Transverse colon (tissue), 4 donors: ENCODE measurements at regions not wholly inside any gene's neighbourhood (a gene's known extent, or its start where the extent isn't known, plus 50 kb on each side); places are given as distances from the start of the nearest gene placed in this dataset.

Source experiments
- DNase-seq: peaks from one replicate; pipeline ENCODE4 v3.0.0-alpha.2; 2019
- H3K27ac ChIP-seq, 4 donors: fragments of 200-600 bp; sonication (generic); 2 replicates each; pipeline ENCODE4 v1.5.1; 2016 to 2018; ENCODE audit warnings: inconsistent platforms in 4 of 4
- H3K27me3 ChIP-seq: fragments of 200-600 bp; sonication (generic); 2 replicates; pipeline ENCODE4 v1.5.1; 2017; ENCODE audit warnings: inconsistent platforms
- H3K36me3 ChIP-seq, 4 donors: fragments of 200-600 bp; sonication (generic); 2 replicates each; pipeline ENCODE4 v1.5.1; 2017 to 2019; ENCODE audit warnings: inconsistent platforms in 4 of 4
- H3K4me1 ChIP-seq, 4 donors: fragments of 200-600 bp; sonication (generic); 2 replicates each; pipeline ENCODE4 v1.5.1; 2017 to 2020; ENCODE audit warnings: inconsistent platforms in 4 of 4
- H3K4me3 ChIP-seq, 4 donors: fragments of 200-600 bp; sonication (generic); 1 replicate in 1 of 4; 2 replicates in 3 of 4; pipeline versions ENCODE4 v1.5.1 to v1.6.1; 2017 to 2019; ENCODE audit warnings: inconsistent platforms in 4 of 4
- H3K9me3 ChIP-seq, 2 donors: fragments of 200-600 bp; sonication (generic); 2 replicates each; pipeline ENCODE4 v1.5.1; 2017 to 2019; ENCODE audit warnings: inconsistent platforms in 2 of 2
- CTCF ChIP-seq, 5 experiments: fragments of 200-600 bp in 3 of 5; fragments of 450-650 bp in 2 of 5; sonication (generic) in 3 of 5; IDR thresholded peaks; 1 replicate in 2 of 5; 2 replicates in 3 of 5; pipeline ENCODE4 v1.5.1; 2016 to 2017; ENCODE audit warnings: antibody characterized with exemption in 5 of 5, inconsistent platforms in 3 of 5, mild to moderate bottlenecking in 2 of 5, moderate library complexity in 1 of 5
- EP300 ChIP-seq: sonication (generic); formaldehyde crosslinking; IDR thresholded peaks from one replicate; pipeline ENCODE4 v1.6.1; 2017; ENCODE audit warnings: antibody characterized with exemption, low read depth
- POLR2A ChIP-seq: fragments of 450-650 bp; IDR thresholded peaks from one replicate; pipeline ENCODE4 v1.6.1; 2016; ENCODE audit warnings: antibody characterized with exemption, mild to moderate bottlenecking, moderate library complexity
- POLR2AphosphoS5 ChIP-seq, 3 donors: sonication (generic); formaldehyde crosslinking; IDR thresholded peaks; one replicate each; pipeline ENCODE4 v1.6.1; 2016; ENCODE audit warnings: antibody characterized with exemption in 3 of 3
- WGBS, 2 donors: methylation state at CpG; one replicate each; pipeline ENCODE4 v1.1.5; 2018; ENCODE audit warnings: low coverage in 1 of 2; 5-methylcytosine and 5-hydroxymethylcytosine counted together
- in situ Hi-C, 4 donors: fragments of 200-750 bp; cut with MboI; loops; one replicate each; pipeline versions ENCODE4 v1.15.0 to v1.15.1; 2017; ENCODE audit warnings: low sequenced_read_pairs in 3 of 4, low pct_ligation_motif_present in 1 of 4, low pct_unique_long_range_greater_than_20kb in 1 of 4
- intact Hi-C: fragments of 100-400 bp; cut with DNase I; formaldehyde crosslinking; loops from one replicate; pipeline ENCODE4 v1.15.1; 2023; ENCODE audit warnings: low total_unique reads

GRCh38 chr7:131618391-131618790 is 62.0 kb upstream of the PODXL start:
- in situ Hi-C loops = no loop called here
- TF ChIP-seq POLR2A (no peak), POLR2AphosphoS5 (IDR thresholded peaks at IDR 0.05) (no peak), EP300 (no peak), CTCF (IDR thresholded peaks at IDR 0.05) (no peak)
- peaks cover 0 to 7% (median 0%) of the 10 kb centered on the region in 4 donors for H3K4me1 ChIP-seq

GRCh38 chr7:131616487-131617200 is 60.2 kb upstream of the PODXL start:
- intact Hi-C loops = no loop called here
- DNase-seq = no peak
- TF ChIP-seq EP300 = no peak
- TF ChIP-seq POLR2AphosphoS5 (IDR thresholded peaks at IDR 0.05) = no peak
- TF ChIP-seq CTCF (IDR thresholded peaks at IDR 0.05) = no peak
- TF ChIP-seq POLR2A = no peak
- no peaks in the 10 kb centered on the region for H3K9me3 ChIP-seq
- 83 to 89% methylated on average over 5 to 8 of the region's 8 CpGs for WGBS, 2 donors
- in situ Hi-C loops = no loop called here
- no peak overlapping the region for H3K4me3 ChIP-seq
- no peak overlapping the region for H3K27ac ChIP-seq
- no peaks in the 10 kb centered on the region for H3K4me1 ChIP-seq
- H3K27me3 ChIP-seq = no peaks in the 10 kb centered on the region
- no peaks in the 10 kb centered on the region for H3K36me3 ChIP-seq

More at GRCh38 chr7:131618391-131618790, 62.0 kb upstream of the PODXL start:
- no peak overlapping the region for H3K4me3 ChIP-seq
- H3K27ac ChIP-seq = no peak overlapping the region
- 81 to 91% methylated on average over 5 of the region's 5 CpGs for WGBS, 2 donors
- no peaks in the 10 kb centered on the region for H3K36me3 ChIP-seq
- intact Hi-C loops = no loop called here
- no peak for DNase-seq
- H3K27me3 ChIP-seq = no peaks in the 10 kb centered on the region
- H3K9me3 ChIP-seq = no peaks in the 10 kb centered on the region

GRCh38 chr7:131613909-131614308 is 57.5 kb upstream of the PODXL start:
- intact Hi-C loops = no loop called here
- DNase-seq = no peak
- no peaks in the 10 kb centered on the region for H3K27me3 ChIP-seq
- no peak overlapping the region for H3K27ac ChIP-seq
- in situ Hi-C loops = no loop called here
- no peak overlapping the region for H3K4me3 ChIP-seq
- TF ChIP-seq CTCF (IDR thresholded peaks at IDR 0.05) (no peak), POLR2A (no peak), EP300 (no peak), POLR2AphosphoS5 (IDR thresholded peaks at IDR 0.05) (no peak)
- no peaks in the 10 kb centered on the region for H3K36me3 ChIP-seq
- H3K9me3 ChIP-seq = no peaks in the 10 kb centered on the region
- 87 to 100% methylated on average over 1 to 7 of the region's 7 CpGs for WGBS, 2 donors
- no peaks in the 10 kb centered on the region for H3K4me1 ChIP-seq

- H3K27me3 ChIP-seq = peaks cover 4% of the 10 kb centered on the region
- H3K27ac ChIP-seq = no peak overlapping the region
- no peak for TF ChIP-seq CTCF (IDR thresholded peaks at IDR 0.05)
- no peak for TF ChIP-seq POLR2A
- no peak for TF ChIP-seq POLR2AphosphoS5 (IDR thresholded peaks at IDR 0.05)
- no peak for TF ChIP-seq EP300
- no peaks in the 10 kb centered on the region for H3K9me3 ChIP-seq
- DNase-seq = no peak
- no peaks in the 10 kb centered on the region for H3K36me3 ChIP-seq
- in situ Hi-C loops = no loop called here
- no peaks in the 10 kb centered on the region for H3K4me1 ChIP-seq
- intact Hi-C loops = no loop called here
- no peak overlapping the region for H3K4me3 ChIP-seq
- WGBS, 2 donors = 70 to 83% methylated on average over 2 to 5 of the region's 5 CpGs
These were observed 53.6 kb upstream of the PODXL start for GRCh38 chr7:131610007-131610406.
